OCI-LY7 (cell line): ENCODE measurements at regions not wholly inside any gene's neighbourhood (a gene's known extent, or its start where the extent isn't known, plus 50 kb on each side); places are given as distances from the start of the nearest gene placed in this dataset.
"Not testable (repeated sequence)": the region's sequence is repeated elsewhere in the genome, so short reads cannot be mapped to it uniquely, and the experiment has no call there.

Experiments
- CTCF ChIP-seq: fragments of 200-600 bp; sonication (generic); conservative IDR thresholded peaks from 2 replicates; pipeline ENCODE4 v1.5.1; 2014; ENCODE audit warnings: mild to moderate bottlenecking, antibody characterized with exemption, low read length, moderate library complexity, mixed read lengths
- EZH2phosphoT487 ChIP-seq: fragments of 200-600 bp; sonication (generic); IDR thresholded peaks from 2 replicates; pipeline ENCODE4 v1.6.1; 2018; ENCODE audit warnings: low read depth, borderline replicate concordance, mild to moderate bottlenecking, mixed run types, antibody characterized with exemption, low read length, moderate library complexity, mixed read lengths

- TF ChIP-seq CTCF, EZH2phosphoT487: not testable (repeated sequence)
Observed at GRCh38 chr14:105723776-105724175, 197.4 kb downstream of the TMEM121 start.
